Psoas muscle (tissue), 7 donors: ENCODE measurements at regions not wholly inside any gene's neighbourhood (a gene's known extent, or its start where the extent isn't known, plus 50 kb on each side); places are given as distances from the start of the nearest gene placed in this dataset.

Source experiments
- ATAC-seq, 4 donors: fragments of 200-7000 bp; cut with Tn5 transposase; one replicate each; pipeline ENCODE4 v1.9.1; 2020; ENCODE audit warnings: moderate library complexity in 3 of 4, mild to moderate bottlenecking in 2 of 4
- DNase-seq, 2 donors: peaks; one replicate each; pipeline ENCODE4 v3.0.0-alpha.2; 2020
- H3K27ac ChIP-seq: fragments of 200-600 bp; one replicate; pipeline ENCODE4 v1.8.0; 2022
- H3K27me3 ChIP-seq, 3 donors: fragments of 200-600 bp in 1 of 3; one replicate each; pipeline versions ENCODE4 v1.6.1 to v1.8.0; 2013 to 2022; ENCODE audit warnings: low read length in 2 of 3, mild to moderate bottlenecking in 2 of 3, moderate library complexity in 1 of 3; ENCODE audit not compliant: insufficient read depth in 3 of 3
- H3K36me3 ChIP-seq, 2 donors: fragments of 200-600 bp in 1 of 2; one replicate each; pipeline versions ENCODE4 v1.6.1 to v1.8.0; 2013 to 2022; ENCODE audit warnings: low read depth in 1 of 2, mild to moderate bottlenecking in 1 of 2, moderate library complexity in 1 of 2; ENCODE audit not compliant: insufficient read depth in 1 of 2
- H3K4me1 ChIP-seq: fragments of 200-600 bp; one replicate; pipeline ENCODE4 v1.8.0; 2022
- H3K4me3 ChIP-seq: fragments of 200-600 bp; one replicate; pipeline ENCODE4 v1.8.0; 2022; ENCODE audit warnings: mild to moderate bottlenecking
- H3K9me3 ChIP-seq: fragments of 200-600 bp; one replicate; pipeline ENCODE4 v1.8.0; 2022
- WGBS, 3 donors: extraction: QIAGEN DNeasy Blood & Tissue Kit; methylation state at CpG; one replicate each; pipeline versions ENCODE4 v1.1.6 to v1.1.7; 2013; 5-methylcytosine and 5-hydroxymethylcytosine counted together
- intact Hi-C, 2 donors: fragments of 100-400 bp; cut with DNase I; formaldehyde crosslinking; loops; one replicate each; pipeline versions ENCODE4 v1.11.0 to v1.14.2; 2022
- TF ChIP-seq, protein P1 (sequence below): fragments of 200-600 bp; IDR thresholded peaks from one replicate; pipeline ENCODE4 v1.8.0; 2022; ENCODE audit warnings: antibody characterized with exemption
- donor health status: healthy with polysubstance abuse.
- donor health status: DM: no; HTN: no; CAD: no; lungs with moderate emphysema.
- donor health status: Bipolar disorder and iron deficiency.
- donor health status: healthy.
- donor health status: DM: yes; HTN: yes; CAD: no.
- donor health status: DM: no; HTN: no; CAD: no.
- donor health status: DM: yes; HTN: yes; CAD: no.

DNA sequence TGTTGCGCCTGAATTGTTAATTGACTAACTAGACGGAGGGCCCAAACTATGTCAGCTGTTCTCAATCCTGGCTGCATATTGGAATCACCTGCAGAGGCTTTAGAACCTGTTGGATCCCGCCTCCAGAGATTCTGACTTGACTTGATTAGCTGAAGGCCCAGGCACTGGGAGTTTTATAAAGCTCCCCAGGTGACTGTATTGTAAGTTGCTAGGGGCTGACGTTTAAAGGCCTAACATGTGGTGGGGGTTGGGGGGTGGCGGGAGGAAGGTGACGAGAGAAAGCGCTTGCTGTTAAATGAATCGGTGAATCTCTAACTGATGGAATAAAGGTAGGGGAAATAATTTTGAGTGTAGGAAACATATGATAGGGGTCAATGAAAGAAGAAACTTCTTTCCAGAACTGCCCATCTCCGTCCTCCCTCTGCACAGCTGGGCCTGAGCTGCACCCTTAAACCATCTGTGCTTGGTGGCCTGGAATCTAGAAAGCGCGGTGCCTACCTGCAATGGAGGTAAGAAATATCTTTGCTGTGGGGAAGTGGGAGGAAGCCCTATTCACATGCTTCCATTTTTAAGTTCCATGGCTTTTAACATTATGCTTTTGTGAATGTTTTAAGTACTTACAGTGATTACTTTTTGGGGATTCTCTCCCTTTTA, 225.0 kb upstream of the FAM3C start:
- WGBS, 3 donors, result 86 to 90% (median 87%) methylated on average over 11 of the region's 11 CpGs
- Histone ChIP-seq H3K27ac (no peak overlapping the region), H3K36me3 (no peaks in the 10 kb centered on the region), H3K4me1 (no peaks in the 10 kb centered on the region), H3K9me3 (no peaks in the 10 kb centered on the region), H3K4me3 (no peak overlapping the region), H3K27me3 (peaks cover 0 to 2% (median 0%) of the 10 kb centered on the region in 3 donors)
- no peak for ATAC-seq
- intact Hi-C loops, result no loop called here
- TF ChIP-seq, protein P1, sequence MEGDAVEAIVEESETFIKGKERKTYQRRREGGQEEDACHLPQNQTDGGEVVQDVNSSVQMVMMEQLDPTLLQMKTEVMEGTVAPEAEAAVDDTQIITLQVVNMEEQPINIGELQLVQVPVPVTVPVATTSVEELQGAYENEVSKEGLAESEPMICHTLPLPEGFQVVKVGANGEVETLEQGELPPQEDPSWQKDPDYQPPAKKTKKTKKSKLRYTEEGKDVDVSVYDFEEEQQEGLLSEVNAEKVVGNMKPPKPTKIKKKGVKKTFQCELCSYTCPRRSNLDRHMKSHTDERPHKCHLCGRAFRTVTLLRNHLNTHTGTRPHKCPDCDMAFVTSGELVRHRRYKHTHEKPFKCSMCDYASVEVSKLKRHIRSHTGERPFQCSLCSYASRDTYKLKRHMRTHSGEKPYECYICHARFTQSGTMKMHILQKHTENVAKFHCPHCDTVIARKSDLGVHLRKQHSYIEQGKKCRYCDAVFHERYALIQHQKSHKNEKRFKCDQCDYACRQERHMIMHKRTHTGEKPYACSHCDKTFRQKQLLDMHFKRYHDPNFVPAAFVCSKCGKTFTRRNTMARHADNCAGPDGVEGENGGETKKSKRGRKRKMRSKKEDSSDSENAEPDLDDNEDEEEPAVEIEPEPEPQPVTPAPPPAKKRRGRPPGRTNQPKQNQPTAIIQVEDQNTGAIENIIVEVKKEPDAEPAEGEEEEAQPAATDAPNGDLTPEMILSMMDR, result no peak
- no peak for DNase-seq

DNA sequence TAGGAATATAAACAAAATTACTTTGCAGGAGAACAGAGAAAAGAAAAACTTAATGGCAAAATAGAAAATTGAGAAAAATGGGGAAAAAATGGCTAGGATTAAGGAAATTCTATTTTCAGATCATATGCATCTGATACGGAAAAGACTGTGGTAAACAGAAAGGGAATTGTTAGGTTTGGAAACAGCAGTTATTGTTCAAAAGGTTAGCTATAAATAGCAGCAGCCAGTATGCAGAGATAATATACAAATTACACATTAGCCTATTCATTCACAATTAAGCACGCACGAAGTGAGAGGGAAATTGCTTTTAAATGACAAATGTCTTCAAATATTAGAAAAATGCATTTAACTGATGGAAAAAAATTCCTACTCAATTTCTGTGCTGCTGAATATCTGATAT, 224.1 kb upstream of the FAM3C start:
- peaks cover 0 to 2% (median 0%) of the 10 kb centered on the region in 3 donors for H3K27me3 ChIP-seq
- no peaks in the 10 kb centered on the region for H3K36me3 ChIP-seq
- WGBS, 3 donors, result 42 to 52% (median 50%) methylated on average over 3 of the region's 3 CpGs
- H3K27ac ChIP-seq, result no peak overlapping the region
- DNase-seq, result no peak
- no peak overlapping the region for H3K4me3 ChIP-seq
- ATAC-seq, result no peak
- TF ChIP-seq, protein P1, result no peak
- intact Hi-C loops, result no loop called here
- H3K9me3 ChIP-seq, result no peaks in the 10 kb centered on the region
- H3K4me1 ChIP-seq, result no peaks in the 10 kb centered on the region

DNA sequence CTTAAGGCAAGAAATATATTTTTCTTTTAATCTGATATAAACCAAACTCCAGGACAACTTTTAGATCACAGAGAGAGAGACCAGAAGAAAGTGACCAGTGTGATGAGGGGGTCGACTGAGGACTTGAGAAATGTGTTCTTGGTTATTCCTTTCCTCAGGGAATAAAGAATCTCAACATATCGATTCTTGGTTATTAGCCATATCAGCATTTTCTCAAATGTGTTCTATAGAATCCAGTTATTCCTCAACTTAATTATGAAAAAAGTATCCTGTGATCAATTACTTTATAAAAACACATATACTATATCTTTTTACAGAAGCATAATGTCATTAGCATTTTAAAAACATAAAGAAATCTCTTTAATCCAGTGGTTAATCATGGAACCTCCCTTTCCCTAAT, 222.1 kb upstream of the FAM3C start:
- ATAC-seq (no peak), DNase-seq (no peak)
- Histone ChIP-seq H3K27ac (no peak overlapping the region), H3K4me1 (no peaks in the 10 kb centered on the region), H3K27me3 (peaks cover 0 to 2% (median 0%) of the 10 kb centered on the region in 3 donors), H3K36me3 (no peaks in the 10 kb centered on the region), H3K4me3 (no peak overlapping the region), H3K9me3 (no peaks in the 10 kb centered on the region)
- 79 to 90% (median 86%) methylated on average over 2 of the region's 2 CpGs for WGBS, 3 donors
- intact Hi-C loops, result no loop called here
- TF ChIP-seq, protein P1, result no peak

DNA sequence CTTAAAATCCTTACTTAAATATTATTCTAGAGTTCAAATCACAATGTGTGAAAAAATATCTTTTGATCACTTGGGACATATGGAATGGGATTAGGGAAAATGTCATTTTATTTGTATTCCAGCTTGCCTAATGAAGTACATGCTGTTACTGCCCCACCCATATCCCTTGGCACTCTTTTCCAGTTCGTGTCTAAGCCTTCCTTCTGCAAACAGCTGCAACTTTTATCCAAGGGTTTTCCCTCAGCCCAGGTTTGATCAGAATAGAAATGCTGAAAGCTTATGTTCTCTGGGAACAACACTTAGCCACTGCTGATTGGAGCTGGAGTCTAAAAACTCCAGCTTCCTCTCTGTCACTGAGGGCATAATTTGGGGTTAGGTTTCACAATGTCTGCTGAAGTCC, 214.1 kb upstream of the FAM3C start:
- no peak for DNase-seq
- TF ChIP-seq, protein P1, result no peak
- H3K4me1 ChIP-seq, result no peaks in the 10 kb centered on the region
- ATAC-seq, result no peak
- H3K27me3 ChIP-seq, result no peaks in the 10 kb centered on the region
- no peak overlapping the region for H3K4me3 ChIP-seq
- H3K9me3 ChIP-seq, result no peaks in the 10 kb centered on the region
- intact Hi-C loops, result no loop called here
- WGBS, 3 donors, result 6 to 9% (median 8%) methylated on average over 1 of the region's 1 CpG
- no peaks in the 10 kb centered on the region for H3K36me3 ChIP-seq
- no peak overlapping the region for H3K27ac ChIP-seq

DNA sequence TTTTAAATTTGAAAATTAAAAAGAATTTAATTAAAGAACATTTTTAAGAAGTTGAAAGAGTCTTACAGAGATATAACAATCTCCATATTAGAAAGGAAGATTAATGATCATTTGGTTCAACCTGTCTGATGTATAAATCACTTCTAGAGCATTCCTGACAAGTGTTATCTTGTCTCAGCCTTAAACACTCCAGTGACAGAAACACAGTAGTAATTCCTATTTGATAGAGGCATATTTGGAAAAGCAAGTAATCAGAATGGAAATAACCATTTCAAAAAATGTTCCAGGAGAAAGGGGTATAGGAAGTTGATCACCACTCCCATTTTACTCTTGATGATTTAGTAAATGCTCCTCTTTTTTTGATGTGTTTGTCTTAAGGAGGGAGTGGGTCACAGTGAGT, 213.1 kb upstream of the FAM3C start:
- intact Hi-C loops, result no loop called here
- H3K27ac ChIP-seq, result no peak overlapping the region
- ATAC-seq, result no peak
- no peaks in the 10 kb centered on the region for H3K27me3 ChIP-seq
- H3K9me3 ChIP-seq, result no peaks in the 10 kb centered on the region
- TF ChIP-seq, protein P1, result no peak
- no peak for DNase-seq
- no peaks in the 10 kb centered on the region for H3K36me3 ChIP-seq
- H3K4me1 ChIP-seq, result no peaks in the 10 kb centered on the region
- H3K4me3 ChIP-seq, result no peak overlapping the region
